ENCODE measurements at regions not wholly inside any gene's neighbourhood (a gene's known extent, or its start where the extent isn't known, plus 50 kb on each side); places are given as distances from the start of the nearest gene placed in this dataset.

GRCh38 chrX:112247714-112248113 lies 165.1 kb upstream of the TRPC5 start:
- TF ChIP-seq POLR2A (IDR thresholded peaks at IDR 0.05; ENCODE audit: low read depth, low read length) (no peak), POLR2AphosphoS5 (IDR thresholded peaks at IDR 0.05; ENCODE audit: low read depth, low read length) (no peak), TAF1 (IDR thresholded peaks at IDR 0.05; ENCODE audit: borderline replicate concordance, low read depth, low read length) (no peak)

Measured in GM12892 (cell line).